Muscle of arm (tissue), 1 donor: ENCODE measurements at regions not wholly inside any gene's neighbourhood (a gene's known extent, or its start where the extent isn't known, plus 50 kb on each side); places are given as distances from the start of the nearest gene placed in this dataset.

ENCODE experiments used
- DNase-seq: peaks from one replicate; pipeline ENCODE4 v3.0.0-alpha.2; 2013

- no peak for DNase-seq
Observed at GRCh38 chr4:71156616-71157015, 163.2 kb downstream of the DCK start.

- DNase-seq, result no peak
Observed at GRCh38 chr4:71162386-71162785, 168.9 kb downstream of the DCK start.

GRCh38 chr4:71163317-71163716 lies 169.9 kb downstream of the DCK start:
- no peak for DNase-seq

GRCh38 chr4:71167083-71167482 lies 171.7 kb upstream of the SLC4A4 start:
- DNase-seq, result no peak

- no peak for DNase-seq
Observed at GRCh38 chr4:71171592-71171991, 167.2 kb upstream of the SLC4A4 start.

- no peak for DNase-seq
Observed at GRCh38 chr4:71181332-71181731, 157.5 kb upstream of the SLC4A4 start.

- DNase-seq, result peak; percentile 42
Observed at GRCh38 chr4:71184195-71184781, 154.5 kb upstream of the SLC4A4 start.

GRCh38 chr4:71185037-71185436 lies 153.8 kb upstream of the SLC4A4 start:
- DNase-seq, result no peak

- no peak for DNase-seq
Observed at GRCh38 chr4:71186257-71186565, 152.6 kb upstream of the SLC4A4 start.

- peak; percentile 31 for DNase-seq
Observed at GRCh38 chr4:71186566-71187403, 152.0 kb upstream of the SLC4A4 start.

GRCh38 chr4:71187404-71188155 lies 151.2 kb upstream of the SLC4A4 start:
- DNase-seq, result peak; percentile 35

GRCh38 chr4:71188156-71188640 lies 150.6 kb upstream of the SLC4A4 start:
- peak; percentile 35 for DNase-seq

- DNase-seq, result no peak
Observed at GRCh38 chr4:71188951-71189350, 149.9 kb upstream of the SLC4A4 start.

GRCh38 chr4:71189471-71189870 lies 149.3 kb upstream of the SLC4A4 start:
- DNase-seq, result no peak

GRCh38 chr4:71194454-71194853 lies 144.4 kb upstream of the SLC4A4 start:
- no peak for DNase-seq

GRCh38 chr4:71195924-71196323 lies 142.9 kb upstream of the SLC4A4 start:
- no peak for DNase-seq

- no peak for DNase-seq
Observed at GRCh38 chr4:71198958-71199357, 139.9 kb upstream of the SLC4A4 start.

GRCh38 chr4:71201057-71201456 lies 137.8 kb upstream of the SLC4A4 start:
- no peak for DNase-seq

- DNase-seq, result no peak
Observed at GRCh38 chr4:71201817-71202576, 136.8 kb upstream of the SLC4A4 start.

- DNase-seq, result no peak
Observed at GRCh38 chr4:71202705-71203104, 136.1 kb upstream of the SLC4A4 start.

GRCh38 chr4:71204056-71204455 lies 134.8 kb upstream of the SLC4A4 start:
- DNase-seq, result no peak

- DNase-seq, result no peak
Observed at GRCh38 chr4:71206763-71207162, 132.1 kb upstream of the SLC4A4 start.
